ENCODE measurements at regions not wholly inside any gene's neighbourhood (a gene's known extent, or its start where the extent isn't known, plus 50 kb on each side); places are given as distances from the start of the nearest gene placed in this dataset.

- no peak for DNase-seq
Observed at GRCh38 chr13:36552334-36552733, 120.0 kb downstream of the CCNA1 start.

DNA sequence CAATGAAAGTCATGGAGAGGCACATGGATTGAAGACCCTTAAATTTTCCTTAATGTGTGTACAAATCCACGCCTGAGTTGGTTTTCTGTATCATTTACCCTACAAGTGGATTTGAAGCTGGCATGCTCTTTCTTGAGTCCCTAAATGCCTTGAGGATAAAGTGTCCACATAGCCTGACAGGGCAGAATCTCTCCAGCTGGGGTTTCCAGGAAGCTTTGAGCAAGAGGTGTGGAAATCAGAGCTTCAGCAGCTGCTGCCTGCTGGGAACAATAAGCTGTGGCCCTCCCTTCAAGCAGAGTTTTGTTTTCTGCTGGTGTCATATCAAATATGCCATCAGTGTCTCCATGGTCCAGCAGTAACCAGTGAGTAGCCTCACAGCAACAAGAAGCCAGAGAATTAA, 120.3 kb upstream of the SERTM1 start:
- no peak for DNase-seq

- no peak for DNase-seq
Observed at GRCh38 chr13:36555151-36555986, 118.5 kb upstream of the SERTM1 start.

DNA sequence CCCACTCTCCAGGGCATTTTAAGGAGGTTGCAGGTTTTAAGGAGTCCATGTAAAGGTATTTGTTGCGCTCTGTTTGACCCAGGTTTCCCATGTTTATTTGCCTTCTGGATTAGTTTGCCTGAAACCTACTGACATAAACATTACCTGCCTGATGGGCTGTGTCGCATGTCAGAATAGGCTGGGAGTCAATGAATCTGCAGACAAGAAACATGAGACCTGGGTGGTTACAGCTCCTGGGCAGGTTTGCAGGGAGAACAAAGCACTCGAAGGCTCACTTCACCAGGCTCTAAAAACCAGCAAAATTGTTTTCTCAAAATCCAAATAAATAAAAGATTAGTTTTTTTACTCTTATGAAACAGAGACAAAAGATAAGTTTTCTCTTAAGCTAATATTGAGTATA, 114.4 kb upstream of the SERTM1 start:
- DNase-seq, result no peak

- no peak for DNase-seq
Observed at GRCh38 chr13:36567485-36567884, 106.3 kb upstream of the SERTM1 start.

GRCh38 chr13:36570489-36570888, 103.3 kb upstream of the SERTM1 start:
- DNase-seq, result no peak

GRCh38 chr13:36571444-36571843, 102.4 kb upstream of the SERTM1 start:
- DNase-seq, result no peak

DNA sequence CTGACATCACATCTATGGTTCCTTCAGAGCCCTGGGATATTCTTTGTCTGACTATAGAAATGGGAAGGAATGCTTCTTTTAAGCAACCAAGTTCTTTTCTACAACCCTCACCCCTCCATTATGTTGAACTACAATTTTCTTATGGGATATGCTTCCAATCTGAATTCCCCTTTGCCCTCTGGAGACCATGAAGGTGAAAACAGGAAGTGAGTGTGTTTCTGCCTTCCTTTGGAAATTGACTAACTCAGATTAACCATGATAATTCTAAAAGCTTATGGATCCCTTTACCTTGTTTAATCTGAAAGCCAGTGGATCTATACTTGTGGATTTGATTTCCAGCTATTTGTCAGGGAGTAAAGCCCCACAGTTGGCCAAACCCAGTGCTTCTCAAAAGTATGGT, 90.8 kb upstream of the SERTM1 start:
- DNase-seq, result no peak

GRCh38 chr13:36599641-36600040, 74.2 kb upstream of the SERTM1 start:
- no peak for DNase-seq

DNA sequence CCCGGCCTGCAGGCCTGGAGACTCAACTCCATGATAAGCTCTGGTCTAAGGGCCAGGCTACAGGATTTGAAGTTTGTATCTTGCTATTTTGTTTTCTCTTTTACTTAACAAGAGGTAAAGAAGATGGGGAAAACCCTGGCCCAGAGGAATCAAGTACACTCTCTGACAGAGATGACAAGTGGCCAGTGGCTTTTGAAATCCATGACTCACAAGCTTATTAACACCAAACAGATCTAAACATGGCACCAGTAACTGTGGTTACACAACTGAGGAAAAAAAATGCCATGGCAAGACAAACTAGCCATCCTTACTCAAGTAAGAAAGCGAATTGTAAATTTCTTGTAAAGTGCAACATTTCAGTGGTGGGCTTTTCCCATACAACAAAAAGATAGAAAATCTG, 72.6 kb upstream of the SERTM1 start:
- DNase-seq, result no peak

GRCh38 chr13:36606060-36606459, 67.8 kb upstream of the SERTM1 start:
- DNase-seq, result no peak

DNA sequence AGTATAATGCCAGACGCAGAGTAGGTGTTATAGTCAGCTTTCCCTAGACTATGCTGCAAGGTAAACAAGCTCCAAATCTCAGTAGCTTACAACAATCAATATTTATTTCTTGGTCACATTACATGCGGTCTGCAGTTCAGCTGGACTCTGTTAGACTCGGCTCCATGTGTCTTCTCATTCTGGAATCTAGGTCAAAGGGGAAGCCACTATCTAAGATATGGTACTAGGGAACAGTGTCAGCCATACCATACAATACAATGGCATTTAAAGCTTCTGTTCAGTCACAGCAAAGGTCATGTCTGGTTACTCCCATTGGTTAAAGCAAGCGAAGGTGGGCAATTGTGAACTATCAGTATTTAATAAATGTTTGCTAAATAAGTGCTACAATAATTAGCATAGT, 65.3 kb upstream of the SERTM1 start:
- no peak for DNase-seq

DNA sequence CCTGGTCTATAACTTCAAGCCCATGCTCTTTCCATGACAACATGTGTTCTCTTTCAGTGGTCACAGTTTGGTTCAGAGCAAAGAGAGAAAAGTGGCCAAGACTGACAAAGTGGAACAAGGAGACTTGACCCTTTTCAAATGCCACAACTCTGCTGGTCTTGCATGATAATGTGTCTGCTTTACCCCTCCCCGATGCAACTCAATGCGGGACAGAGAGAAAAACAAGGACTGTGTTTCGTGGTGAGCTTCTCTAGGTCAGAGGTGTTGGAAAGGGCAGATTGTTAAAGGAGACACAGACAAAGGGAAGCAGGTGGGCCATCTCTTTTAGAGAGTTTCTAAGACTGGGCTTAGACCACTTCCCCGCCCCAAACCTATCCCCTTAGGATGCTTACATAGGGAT, 61.6 kb upstream of the SERTM1 start:
- DNase-seq, result no peak

DNA sequence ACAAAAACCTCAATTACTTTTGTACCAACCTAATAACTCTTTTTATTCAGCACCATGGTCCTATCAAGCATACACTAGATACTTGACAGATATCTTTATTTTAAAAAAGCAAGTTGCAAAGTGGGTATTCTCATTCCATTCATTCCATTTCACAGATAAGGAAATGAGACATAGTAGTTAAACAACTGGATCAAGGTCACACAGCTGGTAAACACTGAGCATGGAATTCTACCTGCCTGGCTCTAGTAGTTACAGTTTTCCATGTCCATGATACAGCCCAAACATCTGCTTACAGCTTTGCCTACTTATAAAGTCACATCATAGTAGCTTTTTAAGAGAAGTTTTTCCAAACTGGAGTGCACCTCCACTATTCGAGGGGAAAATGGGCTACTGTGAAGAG, 57.1 kb upstream of the SERTM1 start:
- DNase-seq, result no peak

DNA sequence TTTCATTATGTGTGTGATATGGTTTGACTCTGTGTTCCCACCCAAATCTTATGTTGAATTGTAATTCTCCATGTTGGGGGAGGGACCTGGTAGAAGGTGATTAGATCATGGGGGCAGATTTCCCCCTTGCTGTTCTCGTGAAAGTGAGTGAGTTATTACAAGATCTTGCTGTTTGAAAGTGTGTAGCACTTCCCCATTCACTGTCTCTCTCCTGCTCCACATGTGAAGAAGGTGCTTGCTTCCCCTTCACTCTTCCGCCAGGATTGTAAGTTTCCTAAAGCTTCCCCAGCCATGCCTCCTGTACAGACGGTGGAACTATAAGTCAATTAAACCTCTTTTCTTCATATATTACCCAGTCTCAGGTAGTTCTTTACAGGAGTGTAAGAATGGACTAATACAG, 54.3 kb upstream of the SERTM1 start:
- DNase-seq, result no peak
